ENCODE measurements at regions not wholly inside any gene's neighbourhood (a gene's known extent, or its start where the extent isn't known, plus 50 kb on each side); places are given as distances from the start of the nearest gene placed in this dataset.

DNA sequence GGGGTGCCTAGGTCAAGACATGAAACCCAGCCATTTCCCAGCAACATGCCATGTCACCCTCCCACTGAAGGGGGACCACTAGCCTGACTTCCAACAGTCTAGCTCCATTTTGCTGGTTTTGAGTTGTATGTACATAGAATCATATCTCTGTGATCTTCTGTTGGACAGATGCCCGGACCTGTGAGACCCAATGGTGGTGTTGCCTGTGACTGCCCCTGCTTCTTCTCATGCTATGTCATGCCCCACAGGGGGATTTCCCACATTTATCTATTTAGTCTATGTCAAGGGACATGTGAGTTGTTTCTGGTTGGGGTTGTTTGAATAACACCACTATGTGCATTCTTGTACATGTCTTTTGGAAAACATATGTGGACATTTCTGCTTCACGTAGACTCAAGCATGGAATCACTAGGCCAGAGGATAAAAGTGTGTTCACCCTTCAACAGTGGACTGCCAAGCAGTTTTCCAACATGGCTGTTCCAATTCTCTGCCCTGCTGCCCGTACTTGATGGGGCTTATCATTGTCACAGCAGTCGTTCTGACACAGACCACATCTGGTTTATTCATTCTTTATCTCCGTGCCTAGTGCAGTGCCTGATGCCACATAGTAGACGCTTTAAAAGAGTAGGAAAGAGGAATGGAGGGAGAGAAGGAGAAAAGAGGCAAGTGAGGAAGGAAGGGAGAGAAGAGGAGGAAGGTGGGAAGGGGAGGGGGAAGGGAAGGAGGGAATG is 114.4 kb downstream of the TPRA1 start:
- 86 to 90% methylated on average over 5 to 6 of the region's 6 CpGs for WGBS, 2 experiments (ENCODE audit: insufficient coverage in 1 of 2, insufficient read length in 1 of 2)

DNA sequence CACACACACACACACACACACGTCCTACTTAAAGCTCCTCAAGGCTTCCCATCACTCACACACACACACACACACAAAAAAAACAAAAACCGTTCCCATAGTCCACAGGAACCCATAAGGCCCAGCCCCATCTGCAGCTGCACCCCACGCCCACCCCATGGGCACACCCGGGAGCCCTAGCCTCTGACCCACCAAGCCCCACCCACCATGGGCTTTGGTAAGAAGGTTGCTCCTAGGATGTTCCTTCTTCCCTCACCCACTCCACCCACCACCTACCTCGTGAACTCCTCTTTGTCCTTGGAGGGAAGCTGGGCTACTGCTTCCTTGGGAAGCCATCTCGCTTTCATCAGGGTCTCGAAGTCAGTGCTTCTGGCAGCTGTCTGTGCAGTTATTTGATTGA is 115.1 kb downstream of the TPRA1 start:
- no peaks in the 10 kb centered on the region for H3K27me3 ChIP-seq (ENCODE audit: control insufficient read depth, insufficient read depth, low read length, poor library complexity, severe bottlenecking)
- no peak overlapping the region for H3K27ac ChIP-seq (ENCODE audit: low read depth, low read length)
- H3K9me3 ChIP-seq (ENCODE audit: control insufficient read depth, low read length) = no peaks in the 10 kb centered on the region
- no peak overlapping the region for H3K27ac Mint-ChIP-seq
- H3K36me3 ChIP-seq (ENCODE audit: control insufficient read depth, insufficient read depth, low read length) = no peaks in the 10 kb centered on the region
- H3K9me3 Mint-ChIP-seq = no peaks in the 10 kb centered on the region
- peaks cover 7% of the 10 kb centered on the region for H3K4me1 ChIP-seq (ENCODE audit: control insufficient read depth, insufficient read depth, low read length)
- H3K9ac ChIP-seq (ENCODE audit: extremely low read depth, low read length, poor library complexity, severe bottlenecking) = no peak overlapping the region
- H3K27me3 Mint-ChIP-seq (ENCODE audit: insufficient read depth) = peaks cover 6% of the 10 kb centered on the region
- H3K36me3 Mint-ChIP-seq (ENCODE audit: low read depth) = no peaks in the 10 kb centered on the region
- TF ChIP-seq, protein P1, sequence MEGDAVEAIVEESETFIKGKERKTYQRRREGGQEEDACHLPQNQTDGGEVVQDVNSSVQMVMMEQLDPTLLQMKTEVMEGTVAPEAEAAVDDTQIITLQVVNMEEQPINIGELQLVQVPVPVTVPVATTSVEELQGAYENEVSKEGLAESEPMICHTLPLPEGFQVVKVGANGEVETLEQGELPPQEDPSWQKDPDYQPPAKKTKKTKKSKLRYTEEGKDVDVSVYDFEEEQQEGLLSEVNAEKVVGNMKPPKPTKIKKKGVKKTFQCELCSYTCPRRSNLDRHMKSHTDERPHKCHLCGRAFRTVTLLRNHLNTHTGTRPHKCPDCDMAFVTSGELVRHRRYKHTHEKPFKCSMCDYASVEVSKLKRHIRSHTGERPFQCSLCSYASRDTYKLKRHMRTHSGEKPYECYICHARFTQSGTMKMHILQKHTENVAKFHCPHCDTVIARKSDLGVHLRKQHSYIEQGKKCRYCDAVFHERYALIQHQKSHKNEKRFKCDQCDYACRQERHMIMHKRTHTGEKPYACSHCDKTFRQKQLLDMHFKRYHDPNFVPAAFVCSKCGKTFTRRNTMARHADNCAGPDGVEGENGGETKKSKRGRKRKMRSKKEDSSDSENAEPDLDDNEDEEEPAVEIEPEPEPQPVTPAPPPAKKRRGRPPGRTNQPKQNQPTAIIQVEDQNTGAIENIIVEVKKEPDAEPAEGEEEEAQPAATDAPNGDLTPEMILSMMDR (conservative IDR thresholded peaks at IDR 0.05) = no peak
- no peak for DNase-seq
- no peak overlapping the region for H3K4me3 ChIP-seq (ENCODE audit: low read length)
- H3K4me3 Mint-ChIP-seq = no peak overlapping the region
- peaks cover 6% of the 10 kb centered on the region for H3K4me1 Mint-ChIP-seq
- WGBS, 2 experiments (ENCODE audit: insufficient coverage in 1 of 2, insufficient read length in 1 of 2) = 88 to 92% methylated on average over 3 to 7 of the region's 7 CpGs

More for the DNA sequence above, 114.4 kb downstream of the TPRA1 start:
- no peak overlapping the region for H3K4me3 ChIP-seq (ENCODE audit: low read length)
- Mint-ChIP-seq H3K4me3 (no peak overlapping the region), H3K9me3 (no peaks in the 10 kb centered on the region), H3K36me3 (ENCODE audit: low read depth) (no peaks in the 10 kb centered on the region), H3K27me3 (ENCODE audit: insufficient read depth) (peaks cover 6% of the 10 kb centered on the region), H3K4me1 (peaks cover 4% of the 10 kb centered on the region), H3K27ac (no peak overlapping the region)
- H3K27ac ChIP-seq (ENCODE audit: low read depth, low read length) = no peak overlapping the region
- no peak overlapping the region for H3K9ac ChIP-seq (ENCODE audit: extremely low read depth, low read length, poor library complexity, severe bottlenecking)
- no peaks in the 10 kb centered on the region for H3K36me3 ChIP-seq (ENCODE audit: control insufficient read depth, insufficient read depth, low read length)
- peaks cover 5% of the 10 kb centered on the region for H3K4me1 ChIP-seq (ENCODE audit: control insufficient read depth, insufficient read depth, low read length)
- H3K27me3 ChIP-seq (ENCODE audit: control insufficient read depth, insufficient read depth, low read length, poor library complexity, severe bottlenecking) = no peaks in the 10 kb centered on the region
- no peaks in the 10 kb centered on the region for H3K9me3 ChIP-seq (ENCODE audit: control insufficient read depth, low read length)
- TF ChIP-seq, protein P1 (conservative IDR thresholded peaks at IDR 0.05) = no peak
- DNase-seq = no peak

DNA sequence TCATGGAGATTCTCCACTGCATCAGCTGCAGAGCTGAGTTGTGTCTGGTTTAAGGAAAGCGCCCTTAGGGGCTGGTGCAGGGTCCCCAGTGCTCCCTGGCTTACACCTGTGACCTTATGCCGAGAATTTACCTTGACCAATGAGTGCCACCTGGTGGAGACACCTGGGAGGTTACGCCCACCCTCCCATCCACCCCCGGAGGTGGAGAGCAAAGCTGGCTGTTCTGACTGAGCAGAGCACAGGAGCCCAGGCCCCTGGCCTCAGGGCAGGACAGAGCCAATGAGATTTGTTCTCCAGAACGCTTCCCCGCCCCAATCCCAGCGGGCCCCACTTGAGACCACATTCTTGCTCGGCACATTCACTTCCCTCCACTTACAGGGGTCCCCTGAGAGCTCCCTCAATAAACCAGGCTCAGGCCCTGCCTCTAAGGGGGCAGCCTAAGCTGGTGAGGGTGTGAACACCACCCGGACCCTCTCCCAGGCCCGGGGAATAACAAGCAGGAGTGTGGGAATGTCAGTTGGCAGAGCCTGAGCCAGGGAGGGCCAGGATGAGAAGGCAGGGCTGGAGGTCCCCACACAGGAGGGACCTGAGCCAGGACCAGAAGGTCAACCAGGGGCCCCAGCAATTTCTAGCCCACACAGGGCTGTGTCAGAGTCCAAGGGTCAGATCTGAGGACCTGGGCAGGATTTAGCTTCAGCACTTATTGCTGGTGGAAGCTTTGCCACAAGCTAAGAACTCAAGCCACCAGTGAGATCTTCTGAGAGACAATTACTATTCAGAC is 117.1 kb downstream of the TPRA1 start:
- Histone ChIP-seq H3K9ac (ENCODE audit: extremely low read depth, low read length, poor library complexity, severe bottlenecking) (no peak overlapping the region), H3K27me3 (ENCODE audit: control insufficient read depth, insufficient read depth, low read length, poor library complexity, severe bottlenecking) (no peaks in the 10 kb centered on the region), H3K36me3 (ENCODE audit: control insufficient read depth, insufficient read depth, low read length) (no peaks in the 10 kb centered on the region), H3K27ac (ENCODE audit: low read depth, low read length) (no peak overlapping the region), H3K4me3 (ENCODE audit: low read length) (no peak overlapping the region), H3K9me3 (ENCODE audit: control insufficient read depth, low read length) (no peaks in the 10 kb centered on the region), H3K4me1 (ENCODE audit: control insufficient read depth, insufficient read depth, low read length) (peaks cover 7% of the 10 kb centered on the region)
- H3K27me3 Mint-ChIP-seq (ENCODE audit: insufficient read depth) = peaks cover 8% of the 10 kb centered on the region
- H3K4me1 Mint-ChIP-seq = peaks cover 6% of the 10 kb centered on the region
- WGBS, 2 experiments (ENCODE audit: insufficient coverage in 1 of 2, insufficient read length in 1 of 2) = 49 to 58% methylated on average over 6 to 10 of the region's 10 CpGs
- peak; percentile 97 for DNase-seq
- H3K4me3 Mint-ChIP-seq = no peak overlapping the region
- H3K36me3 Mint-ChIP-seq (ENCODE audit: low read depth) = no peaks in the 10 kb centered on the region
- H3K27ac Mint-ChIP-seq = no peak overlapping the region
- TF ChIP-seq, protein P1 (conservative IDR thresholded peaks at IDR 0.05) = peak; percentile 85
- peaks cover 1% of the 10 kb centered on the region for H3K9me3 Mint-ChIP-seq
